GM03348 (cell line): ENCODE measurements at regions not wholly inside any gene's neighbourhood (a gene's known extent, or its start where the extent isn't known, plus 50 kb on each side); places are given as distances from the start of the nearest gene placed in this dataset.
"Not testable (repeated sequence)": the region's sequence is repeated elsewhere in the genome, so short reads cannot be mapped to it uniquely, and the experiment has no call there.

Source experiments
- DNase-seq: peaks from one replicate; pipeline ENCODE4 v3.0.0; 2012; ENCODE audit warnings: low spot score

- not testable (repeated sequence) for DNase-seq
Observed at GRCh38 chr9:95391271-95391670, 73.8 kb upstream of the FANCC start.

GRCh38 chr9:95389373-95389772 is 71.9 kb upstream of the FANCC start:
- DNase-seq: no peak

- DNase-seq: no peak
Observed at GRCh38 chr9:95386843-95387242, 69.3 kb upstream of the FANCC start.

- no peak for DNase-seq
Observed at GRCh38 chr9:95385521-95385920, 68.0 kb upstream of the FANCC start.

GRCh38 chr9:95383845-95384244 is 66.3 kb upstream of the FANCC start:
- DNase-seq: no peak

- peak; percentile 76 for DNase-seq
Observed at GRCh38 chr9:95383185-95383676, 65.7 kb upstream of the FANCC start.

GRCh38 chr9:95382433-95382832 is 64.9 kb upstream of the FANCC start:
- no peak for DNase-seq

- peak; percentile 35 for DNase-seq
Observed at GRCh38 chr9:95381221-95381620, 63.7 kb upstream of the FANCC start.

- DNase-seq: no peak
Observed at GRCh38 chr9:95379630-95380029, 62.1 kb upstream of the FANCC start.

- no peak for DNase-seq
Observed at GRCh38 chr9:95373782-95374487, 56.4 kb upstream of the FANCC start.

- no peak for DNase-seq
Observed at GRCh38 chr9:95373069-95373681, 55.7 kb upstream of the FANCC start.

- DNase-seq: peak; percentile 79
Observed at GRCh38 chr9:95370064-95370463, 52.6 kb upstream of the FANCC start.

- DNase-seq: no peak
Observed at GRCh38 chr9:95368377-95369160, 51.1 kb upstream of the FANCC start.
